ENCODE measurements at regions not wholly inside any gene's neighbourhood (a gene's known extent, or its start where the extent isn't known, plus 50 kb on each side); places are given as distances from the start of the nearest gene placed in this dataset.

DNA sequence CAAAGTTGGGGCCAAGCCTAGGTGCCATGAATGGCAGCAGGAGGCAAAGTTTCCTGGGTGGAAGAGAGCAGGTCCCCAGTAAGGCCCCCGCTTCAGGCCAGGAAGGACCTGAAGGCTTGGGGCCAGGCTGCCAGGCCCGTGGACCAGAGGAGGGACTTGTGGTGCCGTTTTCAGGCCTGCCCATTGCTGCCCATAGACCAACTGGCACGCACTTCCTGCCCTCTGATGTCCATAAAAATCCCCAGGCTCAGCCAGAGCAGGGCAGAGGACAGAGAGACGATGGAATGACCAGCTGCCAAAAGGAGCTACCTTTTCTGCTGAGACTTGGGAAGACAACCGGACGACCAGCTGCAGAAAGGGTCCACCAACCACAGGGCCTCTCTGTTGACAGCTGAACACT is 1205.5 kb downstream of the ARAP2 start:
- TF ChIP-seq TAF1 (IDR thresholded peaks at IDR 0.05; ENCODE audit: low read depth) (no peak), EGR1 (IDR thresholded peaks at IDR 0.05) (no peak), RAD21 (IDR thresholded peaks at IDR 0.05; ENCODE audit: low read depth) (no peak), CEBPB (IDR thresholded peaks at IDR 0.05) (no peak), EP300 (IDR thresholded peaks at IDR 0.05; ENCODE audit: borderline replicate concordance) (no peak), TCF12 (IDR thresholded peaks at IDR 0.05; ENCODE audit: low read depth) (no peak), TEAD4 (IDR thresholded peaks at IDR 0.05) (no peak), YY1 (IDR thresholded peaks at IDR 0.05; ENCODE audit: low read depth) (no peak), CREB1 (IDR thresholded peaks at IDR 0.05; ENCODE audit: low read depth) (no peak), ZBTB7A (IDR thresholded peaks at IDR 0.05; ENCODE audit: low read depth) (no peak), FOXM1 (IDR thresholded peaks at IDR 0.05; ENCODE audit: borderline replicate concordance, low read depth) (no peak)
- TF ChIP-seq, protein P1, sequence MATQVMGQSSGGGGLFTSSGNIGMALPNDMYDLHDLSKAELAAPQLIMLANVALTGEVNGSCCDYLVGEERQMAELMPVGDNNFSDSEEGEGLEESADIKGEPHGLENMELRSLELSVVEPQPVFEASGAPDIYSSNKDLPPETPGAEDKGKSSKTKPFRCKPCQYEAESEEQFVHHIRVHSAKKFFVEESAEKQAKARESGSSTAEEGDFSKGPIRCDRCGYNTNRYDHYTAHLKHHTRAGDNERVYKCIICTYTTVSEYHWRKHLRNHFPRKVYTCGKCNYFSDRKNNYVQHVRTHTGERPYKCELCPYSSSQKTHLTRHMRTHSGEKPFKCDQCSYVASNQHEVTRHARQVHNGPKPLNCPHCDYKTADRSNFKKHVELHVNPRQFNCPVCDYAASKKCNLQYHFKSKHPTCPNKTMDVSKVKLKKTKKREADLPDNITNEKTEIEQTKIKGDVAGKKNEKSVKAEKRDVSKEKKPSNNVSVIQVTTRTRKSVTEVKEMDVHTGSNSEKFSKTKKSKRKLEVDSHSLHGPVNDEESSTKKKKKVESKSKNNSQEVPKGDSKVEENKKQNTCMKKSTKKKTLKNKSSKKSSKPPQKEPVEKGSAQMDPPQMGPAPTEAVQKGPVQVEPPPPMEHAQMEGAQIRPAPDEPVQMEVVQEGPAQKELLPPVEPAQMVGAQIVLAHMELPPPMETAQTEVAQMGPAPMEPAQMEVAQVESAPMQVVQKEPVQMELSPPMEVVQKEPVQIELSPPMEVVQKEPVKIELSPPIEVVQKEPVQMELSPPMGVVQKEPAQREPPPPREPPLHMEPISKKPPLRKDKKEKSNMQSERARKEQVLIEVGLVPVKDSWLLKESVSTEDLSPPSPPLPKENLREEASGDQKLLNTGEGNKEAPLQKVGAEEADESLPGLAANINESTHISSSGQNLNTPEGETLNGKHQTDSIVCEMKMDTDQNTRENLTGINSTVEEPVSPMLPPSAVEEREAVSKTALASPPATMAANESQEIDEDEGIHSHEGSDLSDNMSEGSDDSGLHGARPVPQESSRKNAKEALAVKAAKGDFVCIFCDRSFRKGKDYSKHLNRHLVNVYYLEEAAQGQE (IDR thresholded peaks at IDR 0.05; ENCODE audit: low read depth) = no peak
- TF ChIP-seq, protein P2, sequence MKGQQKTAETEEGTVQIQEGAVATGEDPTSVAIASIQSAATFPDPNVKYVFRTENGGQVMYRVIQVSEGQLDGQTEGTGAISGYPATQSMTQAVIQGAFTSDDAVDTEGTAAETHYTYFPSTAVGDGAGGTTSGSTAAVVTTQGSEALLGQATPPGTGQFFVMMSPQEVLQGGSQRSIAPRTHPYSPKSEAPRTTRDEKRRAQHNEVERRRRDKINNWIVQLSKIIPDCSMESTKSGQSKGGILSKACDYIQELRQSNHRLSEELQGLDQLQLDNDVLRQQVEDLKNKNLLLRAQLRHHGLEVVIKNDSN (IDR thresholded peaks at IDR 0.05) = no peak
- TF ChIP-seq, protein P3, sequence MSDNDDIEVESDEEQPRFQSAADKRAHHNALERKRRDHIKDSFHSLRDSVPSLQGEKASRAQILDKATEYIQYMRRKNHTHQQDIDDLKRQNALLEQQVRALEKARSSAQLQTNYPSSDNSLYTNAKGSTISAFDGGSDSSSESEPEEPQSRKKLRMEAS (IDR thresholded peaks at IDR 0.05) = no peak
